CD14-positive monocyte (primary cell): ENCODE measurements at regions not wholly inside any gene's neighbourhood (a gene's known extent, or its start where the extent isn't known, plus 50 kb on each side); places are given as distances from the start of the nearest gene placed in this dataset.

Experiments
- DNase-seq, 3 donors: peaks; one replicate each; pipeline ENCODE4 v3.0.0-alpha.2; 2011 to 2022
- H2AFZ ChIP-seq: 2 replicates; pipeline ENCODE4 v1.6.0; 2012; ENCODE audit warnings: mild to moderate bottlenecking, low read depth, low read length, inconsistent platforms; ENCODE audit not compliant: insufficient read depth, poor library complexity, severe bottlenecking
- H3K27ac ChIP-seq, 2 donors: 1 replicate in 1 of 2; 2 replicates in 1 of 2; pipeline ENCODE4 v1.5.1; 2012 to 2013; ENCODE audit warnings: low read length in 2 of 2, control low read depth in 1 of 2, inconsistent platforms in 1 of 2, low read depth in 1 of 2, mild to moderate bottlenecking in 1 of 2
- H3K27me3 ChIP-seq, 2 donors: one replicate each; pipeline versions ENCODE4 v1.6.0 to v1.6.1; 2011 to 2013; ENCODE audit warnings: low read length in 2 of 2; ENCODE audit not compliant: control insufficient read depth in 2 of 2, insufficient read depth in 2 of 2
- H3K36me3 ChIP-seq, 2 donors: replicated peaks in 1 of 2; 1 replicate in 1 of 2; 2 replicates in 1 of 2; pipeline versions ENCODE4 v1.5.1 to v1.6.1; 2012 to 2013; ENCODE audit warnings: low read length in 2 of 2, control low read depth in 1 of 2, inconsistent platforms in 1 of 2, mild to moderate bottlenecking in 1 of 2; ENCODE audit not compliant: insufficient read depth in 2 of 2, control insufficient read depth in 1 of 2
- H3K4me1 ChIP-seq, 2 donors: 1 replicate in 1 of 2; 2 replicates in 1 of 2; pipeline versions ENCODE4 v1.5.1 to v1.6.1; 2012 to 2013; ENCODE audit warnings: low read length in 2 of 2, control low read depth in 1 of 2, inconsistent platforms in 1 of 2, mild to moderate bottlenecking in 1 of 2, moderate library complexity in 1 of 2; ENCODE audit not compliant: insufficient read depth in 2 of 2, control insufficient read depth in 1 of 2
- H3K4me2 ChIP-seq: replicated peaks from 2 replicates; pipeline ENCODE3; 2012; ENCODE audit warnings: low read length, moderate library complexity, mild to moderate bottlenecking; ENCODE audit not compliant: poor library complexity, severe bottlenecking; ENCODE audit errors: extremely low read depth
- H3K4me3 ChIP-seq, 3 experiments: fragments of 200-600 bp in 1 of 3; sonication (generic) in 1 of 3; replicated peaks in 1 of 3; 1 replicate in 2 of 3; 2 replicates in 1 of 3; pipeline ENCODE4 v1.5.1; 2011 to 2013; ENCODE audit warnings: low read length in 3 of 3, mild to moderate bottlenecking in 3 of 3, control low read depth in 2 of 3, low read depth in 2 of 3, inconsistent platforms in 1 of 3, moderate library complexity in 1 of 3
- H3K79me2 ChIP-seq: 2 replicates; pipeline ENCODE4 v1.6.0; 2012; ENCODE audit warnings: mild to moderate bottlenecking, control low read depth, inconsistent platforms, low read length, moderate library complexity; ENCODE audit not compliant: insufficient read depth
- H3K9ac ChIP-seq: 2 replicates; pipeline ENCODE4 v1.6.0; 2017; ENCODE audit warnings: low read length, mild to moderate bottlenecking; ENCODE audit not compliant: insufficient read depth, poor library complexity, severe bottlenecking
- H3K9me3 ChIP-seq, 2 donors: replicated peaks in 1 of 2; 1 replicate in 1 of 2; 2 replicates in 1 of 2; pipeline versions ENCODE4 v1.5.1 to v1.6.1; 2012 to 2013; ENCODE audit warnings: low read length in 2 of 2, control low read depth in 1 of 2; ENCODE audit not compliant: control insufficient read depth in 1 of 2, insufficient read depth in 1 of 2
- H4K20me1 ChIP-seq: 2 replicates; pipeline ENCODE4 v1.6.0; 2012; ENCODE audit warnings: mild to moderate bottlenecking, low read length, control low read depth, moderate library complexity; ENCODE audit not compliant: insufficient read depth
- H3K27ac Mint-ChIP-seq, 7 donors: one replicate each; pipeline ENCODE4 v1.8.0; 2020; ENCODE audit warnings: mild to moderate bottlenecking in 7 of 7, mixed read lengths in 7 of 7, moderate library complexity in 6 of 7, inconsistent platforms in 2 of 7
- H3K27me3 Mint-ChIP-seq, 3 donors: one replicate each; pipeline ENCODE4 v1.8.0; 2021 to 2022; ENCODE audit warnings: low read depth in 3 of 3, mild to moderate bottlenecking in 3 of 3, mixed read lengths in 3 of 3, moderate library complexity in 3 of 3, inconsistent platforms in 1 of 3
- H3K36me3 Mint-ChIP-seq, 2 donors: one replicate each; pipeline ENCODE4 v1.8.0; 2020; ENCODE audit warnings: mixed read lengths in 2 of 2, inconsistent platforms in 1 of 2, mild to moderate bottlenecking in 1 of 2
- H3K4me1 Mint-ChIP-seq: one replicate; pipeline ENCODE4 v1.8.0; 2020; ENCODE audit warnings: mild to moderate bottlenecking, mixed read lengths
- H3K4me3 Mint-ChIP-seq, 2 donors: one replicate each; pipeline ENCODE4 v1.8.0; 2020; ENCODE audit warnings: mild to moderate bottlenecking in 2 of 2, mixed read lengths in 2 of 2, moderate library complexity in 1 of 2
- H3K9me3 Mint-ChIP-seq, 7 donors: one replicate each; pipeline ENCODE4 v1.8.0; 2020 to 2022; ENCODE audit warnings: mixed read lengths in 7 of 7, mild to moderate bottlenecking in 6 of 7, moderate library complexity in 6 of 7, inconsistent platforms in 2 of 7
- CTCF ChIP-seq: fragments of 200-600 bp; IDR thresholded peaks from one replicate; pipeline ENCODE4 v1.8.0; 2022; ENCODE audit warnings: antibody characterized with exemption, mild to moderate bottlenecking
- WGBS: methylation state at CpG from one replicate; pipeline ENCODE4 v1.1.5; 2013; ENCODE audit warnings: missing lambda C conversion rate; ENCODE audit not compliant: insufficient coverage; 5-methylcytosine and 5-hydroxymethylcytosine counted together
- intact Hi-C, 2 donors: fragments of 100-400 bp; cut with micrococcal nuclease; formaldehyde crosslinking; loops; one replicate each; pipeline versions ENCODE4 v1.15.0 to v1.15.1; 2023

- Histone ChIP-seq H3K9me3 (no peaks in the 10 kb centered on the region), H3K27me3 (no peaks in the 10 kb centered on the region), H4K20me1 (no peaks in the 10 kb centered on the region), H3K4me2 (no peak overlapping the region), H3K79me2 (no peaks in the 10 kb centered on the region), H3K9ac (no peak overlapping the region), H2AFZ (no peak overlapping the region), H3K27ac (no peak overlapping the region), H3K36me3 (no peaks in the 10 kb centered on the region), H3K4me1 (no peaks in the 10 kb centered on the region), H3K4me3 (no peak overlapping the region)
- no peaks in the 10 kb centered on the region for H3K36me3 Mint-ChIP-seq
- WGBS = 100% methylated on average over 1 of the region's 3 CpGs
- no peaks in the 10 kb centered on the region for H3K4me1 Mint-ChIP-seq
- intact Hi-C loops = no loop called here
- no peak for DNase-seq
- H3K27ac Mint-ChIP-seq = no peak overlapping the region
- H3K27me3 Mint-ChIP-seq = no peaks in the 10 kb centered on the region
- no peak overlapping the region for H3K4me3 Mint-ChIP-seq
- TF ChIP-seq CTCF = no peak
- H3K9me3 Mint-ChIP-seq = peaks cover 0 to 6% (median 0%) of the 10 kb centered on the region in 7 donors
These were observed 1504.6 kb downstream of the EFNB2 start for GRCh38 chr13:105030851-105031250.

GRCh38 chr13:105019073-105019472, 1516.4 kb downstream of the EFNB2 start:
- Mint-ChIP-seq H3K27me3 (no peaks in the 10 kb centered on the region), H3K4me1 (no peaks in the 10 kb centered on the region), H3K27ac (no peak overlapping the region), H3K36me3 (no peaks in the 10 kb centered on the region), H3K9me3 (peaks cover 0 to 11% (median 2%) of the 10 kb centered on the region in 7 donors), H3K4me3 (no peak overlapping the region)
- no peak overlapping the region for H3K9ac ChIP-seq
- H3K27me3 ChIP-seq = no peaks in the 10 kb centered on the region
- H4K20me1 ChIP-seq = no peaks in the 10 kb centered on the region
- no peaks in the 10 kb centered on the region for H3K36me3 ChIP-seq
- no peak overlapping the region for H3K4me3 ChIP-seq
- no peaks in the 10 kb centered on the region for H3K9me3 ChIP-seq
- intact Hi-C loops = no loop called here
- no peaks in the 10 kb centered on the region for H3K4me1 ChIP-seq
- H3K79me2 ChIP-seq = no peaks in the 10 kb centered on the region
- H3K4me2 ChIP-seq = no peak overlapping the region
- no peak for TF ChIP-seq CTCF
- no CpG with 5 or more reads among the region's 8 CpGs for WGBS
- H2AFZ ChIP-seq = no peak overlapping the region
- H3K27ac ChIP-seq = no peak overlapping the region
- DNase-seq = no peak
